SW 1271 (cell line): ENCODE measurements at regions not wholly inside any gene's neighbourhood (a gene's known extent, or its start where the extent isn't known, plus 50 kb on each side); places are given as distances from the start of the nearest gene placed in this dataset.
"Not testable (repeated sequence)": the region's sequence is repeated elsewhere in the genome, so short reads cannot be mapped to it uniquely, and the experiment has no call there.

Experiments used
- DNase-seq, 2 experiments: peaks; one replicate each; lab custom pipeline; 2025; lab: John Stamatoyannopoulos, UW

DNA sequence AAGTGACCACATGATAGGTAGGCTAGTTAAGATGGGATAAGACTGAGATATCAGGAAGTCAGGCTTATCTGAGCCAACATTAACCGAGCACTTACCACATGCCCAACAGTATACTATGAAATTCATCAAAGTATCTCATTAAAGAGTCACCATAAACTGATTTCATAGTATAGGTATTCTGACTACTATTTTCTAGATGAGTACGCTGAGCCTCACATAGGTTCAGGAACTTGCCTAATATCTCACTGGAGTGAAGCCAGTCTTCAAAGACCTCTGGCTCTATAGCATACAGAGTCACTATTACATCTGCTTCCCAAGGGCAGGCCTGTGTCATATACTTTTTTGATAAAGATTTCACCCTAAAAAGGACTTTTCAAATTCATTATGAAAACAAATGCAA lies 115.6 kb upstream of the NGF start:
- DNase-seq = no peak

DNA sequence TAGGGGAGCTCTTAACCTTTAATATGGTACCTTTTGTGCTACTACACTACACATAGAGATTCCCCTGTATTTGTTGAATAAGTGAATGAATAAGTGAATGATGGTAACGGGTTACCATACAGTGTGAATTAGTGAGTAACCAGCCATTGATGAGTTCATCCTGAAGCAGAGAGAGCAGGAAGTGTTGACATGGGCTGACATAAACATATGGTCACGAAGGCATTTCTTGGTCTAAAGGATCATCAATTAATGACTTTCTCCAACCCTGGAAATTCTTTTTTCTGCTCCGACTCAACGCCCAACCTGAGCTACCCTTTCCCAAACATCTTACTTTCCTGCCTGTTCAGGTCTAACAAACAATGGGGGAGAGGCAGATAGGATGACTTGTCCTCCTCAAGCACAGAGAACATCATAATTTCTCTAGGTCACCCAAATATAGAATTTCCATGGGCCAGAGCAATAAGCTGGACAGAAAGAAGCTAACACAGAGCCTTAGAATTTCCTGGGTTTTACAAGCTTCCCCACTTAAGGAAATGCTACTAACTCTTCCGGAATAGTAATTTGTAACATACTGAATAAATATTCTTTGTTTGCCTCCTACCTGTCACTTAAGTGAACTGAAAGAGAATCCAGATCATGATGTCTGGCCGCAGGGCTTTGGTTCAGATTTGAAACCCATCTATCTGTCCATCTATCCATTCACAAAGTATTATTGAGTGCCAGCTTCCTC lies 114.7 kb upstream of the NGF start:
- DNase-seq = no peak

DNA sequence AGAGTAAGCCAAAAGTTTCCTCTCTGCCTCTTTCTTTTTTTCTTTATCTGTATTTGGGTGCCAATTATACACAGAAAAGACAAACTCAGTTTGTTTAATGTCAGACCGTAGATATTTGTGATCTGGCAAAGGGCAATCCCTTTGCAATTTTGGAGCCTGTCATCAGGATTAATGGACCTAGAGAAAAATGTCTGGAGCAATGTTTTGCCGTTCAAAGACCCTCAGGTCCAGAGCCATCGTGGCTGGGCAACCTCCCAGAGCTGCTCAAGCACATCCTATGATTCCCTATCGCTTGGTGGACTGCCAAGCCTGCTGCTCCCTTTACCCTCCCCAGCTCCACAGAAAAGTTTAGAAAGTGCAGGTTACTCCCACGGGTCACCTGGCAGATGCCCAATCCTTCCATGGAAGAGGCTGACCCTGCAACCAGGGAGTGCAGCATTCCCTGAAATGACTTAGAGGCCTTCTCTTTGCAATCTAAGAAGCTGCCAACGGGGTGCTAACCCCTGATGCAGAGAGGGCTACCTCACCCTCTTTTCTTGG lies 112.5 kb upstream of the NGF start:
- no peak for DNase-seq

DNA sequence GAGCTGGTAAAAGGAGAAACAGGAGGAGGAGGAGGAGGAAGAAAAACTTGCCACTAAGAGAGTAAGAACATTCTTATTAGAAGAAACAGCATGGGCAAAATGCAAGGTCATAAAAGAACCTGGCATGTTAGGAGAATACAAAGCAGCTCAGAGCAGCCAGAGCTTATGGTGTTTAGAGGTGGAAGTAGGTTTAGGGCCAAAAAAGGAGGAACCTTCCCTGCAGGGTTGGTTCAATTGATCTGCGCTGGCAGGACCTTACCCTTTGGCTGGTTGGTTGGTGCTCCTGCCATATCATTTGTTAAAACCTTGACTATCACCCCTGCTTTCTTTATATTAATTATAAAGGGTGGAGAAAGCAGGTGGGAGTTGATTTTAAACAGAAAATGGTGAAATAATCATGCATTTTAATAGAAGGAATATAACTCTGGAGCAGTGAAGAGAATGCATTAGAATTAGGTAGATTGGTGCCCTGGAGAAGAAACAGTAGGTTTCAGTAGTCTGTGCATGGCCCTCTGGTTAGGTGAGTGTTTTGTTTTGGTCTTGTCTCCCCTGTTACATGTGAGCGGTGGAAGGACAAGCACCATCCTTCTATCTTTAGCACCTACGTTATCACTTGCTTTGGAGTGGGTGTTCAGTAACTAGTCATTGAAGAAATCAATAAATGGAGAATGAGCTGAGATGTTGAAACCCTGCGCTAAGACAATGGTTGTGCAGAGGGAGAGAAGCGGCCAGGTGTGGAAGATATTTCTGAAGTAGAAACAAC lies 110.4 kb upstream of the NGF start:
- DNase-seq = no peak

DNA sequence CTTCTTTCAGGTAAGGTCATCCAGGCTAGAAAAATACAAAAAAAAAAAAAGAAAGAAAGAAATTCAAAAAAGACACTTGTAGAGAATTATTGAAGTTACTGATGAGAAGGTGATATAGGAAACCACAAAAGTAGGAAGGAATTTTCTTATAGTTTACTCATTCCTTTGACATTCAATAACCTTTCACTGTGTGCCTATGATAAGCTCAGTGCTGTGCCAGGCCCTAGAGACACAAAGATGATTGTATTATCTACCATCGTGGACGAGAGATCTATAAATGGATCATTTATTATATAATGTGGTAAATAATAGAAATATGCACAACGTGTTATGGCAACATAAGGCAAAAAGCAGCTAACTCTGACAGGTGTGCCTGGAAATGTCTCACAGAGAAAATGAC lies 109.6 kb upstream of the NGF start:
- no peak for DNase-seq

GRCh38 chr1:115445090-115445489 lies 107.0 kb upstream of the NGF start:
- no peak for DNase-seq

GRCh38 chr1:115440733-115441132 lies 102.7 kb upstream of the NGF start:
- no peak for DNase-seq

DNA sequence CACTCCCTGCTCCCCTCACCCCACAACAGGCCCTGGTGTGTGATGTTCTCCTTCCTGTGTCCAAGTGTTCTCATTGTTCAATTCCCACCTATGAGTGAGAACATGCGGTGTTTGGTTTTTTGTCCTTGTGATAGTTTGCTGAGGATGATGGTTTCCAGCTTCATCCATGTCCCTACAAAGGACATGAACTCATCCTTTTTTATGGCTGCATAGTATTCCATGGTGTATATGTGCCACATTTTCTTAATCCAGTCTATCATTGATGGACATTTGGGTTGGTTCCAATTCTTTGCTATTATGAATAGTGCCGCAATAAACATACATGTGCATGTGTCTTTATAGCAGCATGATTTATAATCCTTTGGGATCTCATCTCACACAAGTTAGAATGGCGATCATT lies 101.5 kb upstream of the NGF start:
- not testable (repeated sequence) for DNase-seq

DNA sequence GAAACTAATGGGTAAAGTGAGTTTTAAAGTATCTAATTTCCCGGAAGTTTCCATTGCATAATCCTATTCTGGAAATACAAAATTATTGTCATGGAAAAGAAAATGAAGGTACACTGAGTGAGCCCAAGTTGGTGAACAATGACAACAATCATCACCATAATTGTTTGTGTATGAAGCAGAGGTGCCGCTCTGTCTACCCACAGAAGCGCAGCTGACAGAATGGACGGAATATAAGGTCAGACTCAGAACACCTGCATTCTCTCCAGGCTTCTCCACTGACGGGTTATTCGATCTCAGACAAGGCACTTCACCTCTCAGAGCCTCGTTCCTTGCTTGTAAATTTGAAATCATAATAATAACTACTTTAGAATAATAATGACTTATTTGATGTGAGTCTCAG lies 99.1 kb upstream of the NGF start:
- DNase-seq = no peak

GRCh38 chr1:115436596-115436995 lies 98.5 kb upstream of the NGF start:
- DNase-seq = no peak

GRCh38 chr1:115433483-115433882 lies 95.4 kb upstream of the NGF start:
- no peak for DNase-seq

DNA sequence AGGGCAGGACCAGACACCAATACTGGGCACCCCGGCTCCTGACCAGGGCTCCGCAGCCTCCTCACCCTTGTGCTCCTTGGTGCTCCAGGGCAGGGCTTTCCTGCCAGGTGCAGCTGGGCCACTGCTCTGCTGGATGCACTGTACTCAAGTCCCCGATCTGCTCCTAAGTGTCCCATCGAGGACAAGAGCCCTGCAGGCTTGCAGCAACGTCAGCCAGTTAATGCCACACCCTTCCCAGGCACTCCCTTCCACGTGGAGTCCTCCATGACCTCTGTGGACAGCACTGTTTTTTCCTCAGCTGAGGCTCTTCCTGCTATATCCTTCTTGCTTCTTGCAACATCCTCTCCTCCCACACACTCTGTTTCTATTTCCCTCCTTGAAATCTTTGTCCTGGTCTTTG lies 94.0 kb upstream of the NGF start:
- DNase-seq = no peak

GRCh38 chr1:115430441-115431158 lies 92.6 kb upstream of the NGF start:
- peak; percentile 59 to 86 for DNase-seq

DNA sequence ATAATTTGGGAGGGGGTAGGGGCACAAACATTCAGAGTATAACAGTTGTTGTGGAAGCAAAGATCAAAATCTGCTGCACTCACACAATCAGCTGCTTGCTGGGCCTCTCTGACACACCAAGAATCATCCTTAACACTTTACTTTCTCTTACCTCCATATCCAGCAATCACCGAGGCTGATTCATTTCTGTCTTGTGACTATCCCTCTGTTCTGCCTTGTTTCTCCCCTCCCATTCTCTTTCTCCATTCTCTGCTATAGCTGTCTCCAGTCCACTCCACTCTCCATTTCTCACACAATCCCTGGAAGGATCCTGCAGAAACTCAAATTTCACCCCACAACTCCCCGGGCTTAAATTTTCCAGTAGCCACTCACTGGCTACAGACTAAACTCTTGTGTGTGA lies 91.8 kb upstream of the NGF start:
- DNase-seq = no peak

GRCh38 chr1:115429241-115429640 lies 91.2 kb upstream of the NGF start:
- peak in 1 of 2 experiments; percentile 14 for DNase-seq

- DNase-seq = no peak
Observed at GRCh38 chr1:115428676-115429075, 90.6 kb upstream of the NGF start.

GRCh38 chr1:115428256-115428655 lies 90.2 kb upstream of the NGF start:
- no peak for DNase-seq

GRCh38 chr1:115426956-115427355 lies 88.9 kb upstream of the NGF start:
- DNase-seq = no peak

GRCh38 chr1:115426231-115426771 lies 88.3 kb upstream of the NGF start:
- peak; percentile 55 to 66 for DNase-seq

- DNase-seq = no peak
Observed at GRCh38 chr1:115425442-115425841, 87.4 kb upstream of the NGF start.

DNA sequence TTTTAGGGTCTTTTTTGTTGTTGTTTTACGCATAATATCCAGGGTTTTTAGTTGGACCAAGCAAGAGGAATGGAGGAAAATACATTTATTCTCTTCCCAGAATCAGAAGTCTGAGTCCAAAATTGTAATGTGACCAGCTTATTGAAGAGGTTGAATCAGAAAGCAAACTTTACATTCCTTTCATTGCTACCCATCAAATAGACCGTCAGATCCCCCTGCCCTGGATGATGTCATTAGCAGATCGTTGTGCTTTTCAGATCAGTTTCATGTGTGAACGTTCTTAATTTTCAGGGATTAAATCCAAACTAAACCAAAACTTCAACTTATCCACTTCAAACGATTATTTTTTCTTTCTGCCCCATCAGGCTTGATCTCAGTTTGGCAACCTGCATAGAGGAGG lies 85.7 kb upstream of the NGF start:
- DNase-seq = no peak

- DNase-seq = no peak
Observed at GRCh38 chr1:115419571-115419970, 81.5 kb upstream of the NGF start.
